Hematopoietic multipotent progenitor cell treated with erythropoietin and hydrocortisone succinate and interleukin-3 and kit ligand, for 4 days (in vitro differentiated cells): ENCODE measurements at regions not wholly inside any gene's neighbourhood (a gene's known extent, or its start where the extent isn't known, plus 50 kb on each side); places are given as distances from the start of the nearest gene placed in this dataset.

ENCODE experiments used
- DNase-seq: peaks from one replicate; pipeline ENCODE4 v3.0.0-alpha.2; 2015

GRCh38 chr21:32183396-32183795 is 95.5 kb downstream of the MIS18A start:
- no peak for DNase-seq

- DNase-seq: no peak
These were observed 96.4 kb downstream of the MIS18A start for GRCh38 chr21:32182449-32182848.

GRCh38 chr21:32181457-32181856 is 97.4 kb downstream of the MIS18A start:
- DNase-seq: peak; percentile 64

GRCh38 chr21:32174819-32175218 is 104.0 kb downstream of the MIS18A start:
- DNase-seq: no peak

GRCh38 chr21:32173121-32173724 is 105.6 kb downstream of the MIS18A start:
- DNase-seq: no peak

- DNase-seq: no peak
These were observed 106.7 kb downstream of the MIS18A start for GRCh38 chr21:32172106-32172505.

GRCh38 chr21:32167513-32167912 is 111.3 kb downstream of the MIS18A start:
- no peak for DNase-seq

GRCh38 chr21:32163386-32163785 is 115.5 kb downstream of the MIS18A start:
- DNase-seq: no peak

GRCh38 chr21:32162727-32163320 is 116.0 kb downstream of the MIS18A start:
- no peak for DNase-seq

- no peak for DNase-seq
These were observed 123.6 kb downstream of the MIS18A start for GRCh38 chr21:32155226-32155625.

GRCh38 chr21:32147041-32147440 is 131.8 kb downstream of the MIS18A start:
- DNase-seq: no peak

- DNase-seq: no peak
These were observed 134.0 kb downstream of the MIS18A start for GRCh38 chr21:32144851-32145250.

GRCh38 chr21:32143241-32143939 is 135.5 kb downstream of the MIS18A start:
- peak; percentile 1 for DNase-seq

- no peak for DNase-seq
These were observed 137.6 kb downstream of the MIS18A start for GRCh38 chr21:32141318-32141633.

GRCh38 chr21:32140604-32141317 is 138.1 kb downstream of the MIS18A start:
- no peak for DNase-seq

GRCh38 chr21:32140151-32140550 is 138.7 kb downstream of the MIS18A start:
- DNase-seq: no peak

- DNase-seq: peak; percentile 1
These were observed 140.2 kb downstream of the MIS18A start for GRCh38 chr21:32138658-32139057.

- peak; percentile 14 for DNase-seq
These were observed 140.9 kb downstream of the MIS18A start for GRCh38 chr21:32137931-32138330.

GRCh38 chr21:32137266-32137665 is 141.6 kb downstream of the MIS18A start:
- DNase-seq: no peak

GRCh38 chr21:32136546-32136945 is 142.3 kb downstream of the MIS18A start:
- no peak for DNase-seq

GRCh38 chr21:32135401-32136363 is 143.2 kb downstream of the MIS18A start:
- DNase-seq: no peak

GRCh38 chr21:32134441-32135130 is 144.3 kb downstream of the MIS18A start:
- DNase-seq: no peak
